ENCODE measurements at regions not wholly inside any gene's neighbourhood (a gene's known extent, or its start where the extent isn't known, plus 50 kb on each side); places are given as distances from the start of the nearest gene placed in this dataset.
"Not testable (repeated sequence)": the region's sequence is repeated elsewhere in the genome, so short reads cannot be mapped to it uniquely, and the experiment has no call there.

DNA sequence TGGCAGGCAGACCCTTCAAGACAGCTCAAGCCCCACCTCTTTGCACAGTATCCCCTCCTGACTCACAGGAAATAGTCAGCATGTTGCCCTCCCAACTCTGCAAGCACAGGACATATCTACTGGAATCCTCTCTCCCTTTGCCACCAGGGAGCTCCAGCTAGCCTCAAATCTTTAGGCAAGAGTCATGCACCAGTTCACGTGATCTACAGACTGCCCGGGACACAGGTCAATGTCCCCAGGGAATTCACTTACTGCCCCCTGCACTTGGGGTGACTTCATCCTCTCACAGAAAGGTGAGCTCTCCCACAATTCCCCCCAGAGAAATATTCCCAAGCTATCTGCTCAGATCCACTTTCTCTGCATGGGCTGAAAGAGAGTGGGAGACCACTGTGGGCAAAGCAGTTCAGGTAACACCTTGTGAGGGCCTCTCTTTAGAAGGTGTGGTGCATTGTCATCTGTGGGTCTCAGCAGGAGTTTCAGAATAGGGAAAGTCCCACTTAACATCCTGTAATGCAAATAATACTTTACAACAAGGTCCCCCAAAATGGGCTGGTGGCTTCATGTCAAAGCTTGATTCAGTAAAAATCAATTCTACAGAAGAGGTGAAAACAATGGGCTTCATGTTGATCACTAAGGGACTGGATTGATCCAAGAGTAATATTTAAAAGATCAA lies 129.9 kb downstream of the NOC3L start:
- DNase-seq: no peak

- DNase-seq: no peak
Measured at GRCh38 chr10:94235461-94235860, 127.3 kb downstream of the NOC3L start.

GRCh38 chr10:94238006-94238617 lies 124.6 kb downstream of the NOC3L start:
- no peak for DNase-seq

DNA sequence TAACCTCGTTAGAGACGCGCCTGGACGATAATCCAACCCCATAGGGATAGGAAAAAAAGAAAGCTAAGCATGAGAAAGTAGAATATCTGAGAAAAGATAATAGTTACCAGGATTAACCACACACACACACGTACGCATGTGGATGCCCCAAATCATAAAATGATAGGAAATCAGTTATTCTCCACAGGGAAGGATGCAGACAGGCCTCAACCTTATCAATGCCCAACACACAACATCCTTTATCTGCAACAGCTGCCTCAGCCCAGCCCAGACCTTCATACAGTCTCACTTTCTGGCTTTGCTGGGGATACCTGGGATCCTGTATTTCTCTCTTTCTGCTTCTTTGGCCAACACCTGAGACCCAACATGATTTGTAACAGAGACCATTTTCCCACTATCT lies 123.0 kb downstream of the NOC3L start:
- no peak for DNase-seq

- DNase-seq: no peak
Measured at GRCh38 chr10:94240491-94240890, 122.2 kb downstream of the NOC3L start.

- no peak for DNase-seq
Measured at GRCh38 chr10:94240901-94241300, 121.8 kb downstream of the NOC3L start.

GRCh38 chr10:94251098-94251497 lies 111.6 kb downstream of the NOC3L start:
- DNase-seq: no peak

DNA sequence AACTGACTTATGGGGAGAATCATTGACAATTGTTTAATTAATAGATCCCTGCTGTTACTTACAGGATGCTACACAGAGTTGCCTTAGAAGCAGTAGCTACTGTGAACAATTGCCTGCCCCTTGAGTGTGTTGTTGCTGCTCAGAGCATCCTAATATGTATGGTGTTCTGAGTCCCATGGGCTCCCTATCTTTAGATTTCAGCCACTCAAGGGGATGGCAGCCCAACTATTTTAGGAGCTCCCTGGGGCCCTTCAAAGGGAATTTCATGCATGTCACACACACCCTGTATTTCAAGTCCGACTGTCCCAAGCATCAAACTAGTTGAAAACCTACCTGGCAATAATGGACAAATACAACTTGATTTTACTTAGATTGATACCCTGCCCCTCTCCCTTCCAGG lies 111.2 kb downstream of the NOC3L start:
- no peak for DNase-seq

GRCh38 chr10:94257407-94257806 lies 105.3 kb downstream of the NOC3L start:
- DNase-seq: not testable (repeated sequence)

DNA sequence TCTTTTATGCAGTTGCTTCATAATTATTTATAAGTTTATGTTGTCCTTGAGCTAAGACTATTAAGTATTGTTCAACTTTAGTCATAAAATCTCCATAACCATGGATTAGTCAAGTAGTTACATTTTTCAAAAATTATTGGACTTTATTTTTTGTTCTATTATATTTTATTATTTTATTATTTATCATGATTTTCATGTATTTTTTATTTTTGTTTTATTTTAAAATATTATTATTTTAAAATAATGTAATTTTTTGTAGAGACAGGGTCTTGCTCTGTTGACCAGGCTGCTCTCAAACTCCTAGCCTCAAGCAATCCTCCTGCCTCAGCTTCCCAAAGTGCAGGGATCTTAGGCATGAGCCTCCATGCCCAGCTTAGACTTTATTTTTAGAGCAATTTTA lies 102.3 kb downstream of the NOC3L start:
- no peak for DNase-seq

DNA sequence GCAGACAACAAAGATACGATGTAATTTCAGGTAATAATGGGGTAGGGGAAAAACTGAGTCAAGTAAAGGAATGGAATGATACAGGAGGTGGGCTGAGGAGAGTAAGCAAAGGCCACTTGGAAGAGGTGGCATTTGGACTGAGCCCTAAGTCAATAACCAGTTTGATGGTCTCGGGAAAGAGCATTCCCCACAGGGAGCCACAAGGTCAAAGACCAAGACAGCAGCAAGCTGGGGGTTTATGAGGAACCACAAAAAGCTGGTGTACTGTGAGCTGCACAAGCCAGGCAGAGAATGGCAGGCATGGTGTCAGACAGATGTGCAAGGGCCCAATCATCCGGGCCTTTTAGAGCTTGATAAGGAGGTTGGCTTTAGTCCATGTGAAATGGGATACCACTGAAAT lies 98.7 kb downstream of the NOC3L start:
- DNase-seq: no peak

DNA sequence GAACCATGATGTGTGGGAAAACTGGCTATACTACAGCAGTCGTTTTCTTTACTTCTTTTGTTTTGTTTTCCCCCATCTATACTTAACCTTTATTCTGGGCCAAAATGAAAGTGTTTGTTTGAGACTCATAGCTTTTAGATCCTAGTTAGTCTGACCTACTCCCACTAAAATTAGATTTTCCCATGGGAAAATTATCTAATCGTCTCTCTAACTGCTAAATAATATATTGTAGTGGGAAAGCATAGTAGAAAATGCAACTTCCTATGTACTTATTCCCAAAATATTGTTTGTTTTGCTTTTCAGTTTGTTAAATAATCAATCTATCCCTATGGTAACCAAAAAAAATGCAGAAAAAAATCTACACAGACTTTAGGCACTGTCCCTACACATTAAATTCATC lies 96.6 kb downstream of the NOC3L start:
- DNase-seq: no peak

GRCh38 chr10:94268652-94269051 lies 94.1 kb downstream of the NOC3L start:
- no peak for DNase-seq

DNA sequence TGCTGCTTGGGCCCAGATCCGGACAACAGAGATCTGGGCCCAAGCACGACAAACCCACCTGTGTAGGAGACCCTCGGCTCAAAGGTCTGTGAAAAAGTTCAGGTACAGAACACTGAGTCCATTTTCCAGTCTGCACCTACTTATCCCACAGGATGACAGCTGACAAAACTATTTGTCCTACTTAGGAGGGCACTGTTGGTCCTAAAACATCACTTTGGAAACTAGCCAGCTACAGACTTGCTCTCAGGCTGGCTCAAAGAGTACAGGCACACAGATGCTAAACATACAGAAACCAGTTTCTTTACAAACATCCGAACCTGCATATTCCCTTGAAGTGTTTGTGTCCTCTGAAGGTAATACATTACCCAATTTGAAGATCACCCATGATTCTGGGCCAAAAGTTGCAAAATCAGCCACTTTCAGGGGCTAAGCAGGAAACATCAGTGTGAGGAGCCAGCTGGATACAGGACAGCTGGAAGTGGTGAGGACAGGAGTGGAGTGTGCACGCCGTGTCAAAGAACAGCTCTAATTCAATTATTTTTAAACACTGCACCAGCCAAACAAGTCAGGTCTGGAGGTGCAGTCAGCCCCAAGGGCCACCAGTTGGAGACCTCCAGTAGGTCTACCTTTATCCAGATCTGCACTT lies 88.5 kb downstream of the NOC3L start:
- DNase-seq: no peak

DNA sequence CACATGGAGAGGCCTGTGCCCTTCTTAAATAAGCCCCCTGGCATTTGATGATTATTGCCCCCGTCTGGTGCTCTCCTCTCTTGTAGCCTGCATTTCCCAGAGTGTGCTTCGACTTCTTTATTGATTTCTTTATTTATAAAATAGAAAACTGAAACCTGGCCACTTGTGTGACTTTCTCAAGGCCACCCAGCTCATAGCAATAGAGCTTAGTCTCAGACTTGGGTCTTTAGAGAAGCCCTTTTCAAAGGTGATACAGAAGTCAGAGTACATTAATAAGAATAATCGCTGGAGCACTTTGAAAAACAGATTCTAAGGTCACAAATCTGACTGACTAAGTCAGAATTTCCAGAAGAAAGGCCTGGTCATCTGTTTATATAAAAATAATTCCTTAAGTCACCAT lies 86.6 kb downstream of the NOC3L start:
- DNase-seq: no peak

DNA sequence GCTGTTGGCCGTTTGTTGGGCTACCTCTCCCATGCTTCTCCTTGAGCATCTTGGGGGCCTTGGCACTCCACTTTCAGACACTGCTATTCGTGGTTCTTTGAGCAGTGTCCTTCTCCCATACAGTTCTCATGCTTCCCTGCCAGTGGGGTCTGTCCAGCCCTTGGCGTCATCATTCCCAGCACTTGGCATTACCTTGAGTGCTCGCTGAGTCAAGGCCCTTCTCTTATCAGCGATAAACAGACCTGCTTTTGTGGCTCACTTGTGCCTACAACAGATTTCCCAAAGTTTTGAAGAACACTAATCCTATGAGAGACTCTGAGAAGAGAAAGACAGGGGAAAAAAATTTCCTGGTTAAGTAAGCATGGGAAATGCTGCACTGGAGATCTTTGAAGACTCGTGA lies 85.3 kb downstream of the NOC3L start:
- no peak for DNase-seq

DNA sequence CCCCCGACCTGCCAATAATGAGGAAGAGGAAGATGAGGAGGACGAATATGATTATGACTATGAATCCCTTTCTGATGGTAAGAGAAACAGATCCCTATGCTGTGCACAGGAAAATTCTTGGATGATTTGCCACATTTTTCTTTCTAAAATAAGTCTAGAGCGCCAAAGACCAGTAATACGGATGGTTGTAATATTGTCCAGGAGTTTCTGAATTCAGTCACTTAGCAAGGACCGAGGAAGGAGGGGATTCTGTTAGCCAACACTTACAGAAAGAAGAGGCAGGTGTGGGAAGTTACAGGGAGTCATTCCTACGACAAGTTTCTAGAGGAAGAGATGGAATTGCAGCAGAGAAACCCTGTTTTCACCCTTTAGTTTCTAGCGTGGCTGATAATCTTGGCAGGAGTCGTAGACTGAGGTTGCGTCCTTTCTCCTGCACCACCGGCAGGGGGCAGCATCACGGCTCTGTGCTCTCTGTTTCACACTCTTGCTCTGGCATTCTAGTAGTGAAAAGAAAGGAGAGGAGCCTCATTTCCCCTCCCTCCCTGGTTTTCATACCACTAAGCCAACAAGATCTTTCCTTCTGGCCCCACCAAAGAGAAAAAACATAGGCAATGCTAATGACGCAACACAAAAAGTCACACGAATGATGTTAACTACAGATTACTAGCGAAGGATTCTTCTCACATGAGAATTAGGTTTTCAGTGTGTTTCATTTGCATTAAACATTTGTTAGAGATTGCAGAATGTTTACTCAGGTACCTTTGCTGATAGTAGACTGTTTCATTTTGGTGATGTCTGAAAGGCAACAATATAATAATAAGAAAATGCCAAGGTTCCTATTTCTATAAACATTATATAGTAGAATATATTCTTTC lies 82.7 kb downstream of the NOC3L start:
- peak; percentile 74 for DNase-seq

GRCh38 chr10:94281654-94282053 lies 81.1 kb downstream of the NOC3L start:
- DNase-seq: no peak

- DNase-seq: no peak
Measured at GRCh38 chr10:94282369-94282768, 80.4 kb downstream of the NOC3L start.

Data from islet precursor cell (in vitro differentiated cells).